Mucosa of rectum (tissue), 2 donors: ENCODE measurements at regions not wholly inside any gene's neighbourhood (a gene's known extent, or its start where the extent isn't known, plus 50 kb on each side); places are given as distances from the start of the nearest gene placed in this dataset.

Experiments used
- H3K27ac ChIP-seq, 2 donors: one replicate each; pipeline ENCODE4 v1.7.0; 2013; ENCODE audit warnings: inconsistent platforms in 2 of 2, low read depth in 2 of 2, low read length in 2 of 2
- H3K27me3 ChIP-seq, 2 donors: one replicate each; pipeline ENCODE4 v1.7.0; 2013; ENCODE audit warnings: low read length in 2 of 2; ENCODE audit not compliant: control insufficient read depth in 2 of 2, insufficient read depth in 2 of 2
- H3K36me3 ChIP-seq, 2 donors: one replicate each; pipeline ENCODE4 v1.7.0; 2013; ENCODE audit warnings: low read length in 2 of 2; ENCODE audit not compliant: control insufficient read depth in 2 of 2, insufficient read depth in 2 of 2
- H3K4me1 ChIP-seq, 2 donors: one replicate each; pipeline ENCODE4 v1.7.0; 2013; ENCODE audit warnings: low read length in 2 of 2, mild to moderate bottlenecking in 1 of 2; ENCODE audit not compliant: control insufficient read depth in 2 of 2, insufficient read depth in 2 of 2
- H3K4me3 ChIP-seq, 2 donors: one replicate each; pipeline ENCODE4 v1.7.0; 2013; ENCODE audit warnings: low read length in 2 of 2
- H3K9ac ChIP-seq, 2 donors: one replicate each; pipeline ENCODE4 v1.7.0; 2013; ENCODE audit warnings: low read length in 2 of 2, low read depth in 1 of 2, mild to moderate bottlenecking in 1 of 2
- H3K9me3 ChIP-seq, 2 donors: one replicate each; pipeline ENCODE4 v1.7.0; 2013; ENCODE audit warnings: low read length in 2 of 2; ENCODE audit not compliant: control insufficient read depth in 2 of 2
- donor health status: healthy.
- donor health status: Normal muscosa, but diverticular disease.

DNA sequence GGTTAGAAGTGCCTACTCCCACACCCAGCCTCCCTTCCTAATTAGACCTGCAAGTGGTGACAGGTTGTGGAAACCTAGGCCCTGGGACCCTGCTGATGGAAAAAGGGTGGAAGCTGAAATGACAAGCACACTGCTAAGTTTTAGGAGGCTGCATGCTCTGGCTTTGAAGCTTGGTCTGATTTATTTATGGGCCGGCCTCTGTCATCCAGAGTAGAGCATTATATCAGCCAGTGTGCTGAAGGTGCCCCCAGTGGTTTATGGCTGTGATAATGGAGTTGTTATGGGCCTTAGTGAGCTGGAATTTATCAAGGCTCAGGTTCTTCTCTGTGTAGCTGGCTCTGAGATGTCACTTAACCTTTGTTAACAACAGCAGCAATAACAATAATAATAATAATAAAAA is 142.6 kb downstream of the UTP18 start:
- H3K9ac ChIP-seq: no peak overlapping the region

DNA sequence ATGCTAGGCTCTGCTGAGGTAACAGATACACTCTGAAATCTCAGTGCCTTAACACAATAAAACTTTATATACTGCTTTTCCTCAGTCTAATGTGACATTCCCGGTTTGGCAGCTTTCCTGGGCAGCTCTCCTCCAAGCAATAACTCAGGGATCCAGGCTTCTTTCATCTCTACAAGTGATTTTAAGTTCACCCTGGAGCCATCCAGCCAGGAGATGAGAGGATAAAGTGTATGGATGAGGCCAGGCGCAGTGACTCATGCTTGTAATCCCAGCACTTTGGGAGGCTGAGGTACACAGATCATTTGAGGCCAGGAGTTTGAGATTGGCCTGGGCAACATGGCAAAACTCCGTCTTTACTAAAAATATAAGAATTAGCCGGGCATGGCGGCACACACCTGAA is 147.2 kb downstream of the UTP18 start:
- Histone ChIP-seq H3K27ac (no peak overlapping the region), H3K9me3 (no peaks in the 10 kb centered on the region), H3K4me1 (no peaks in the 10 kb centered on the region), H3K27me3 (no peaks in the 10 kb centered on the region), H3K4me3 (no peak overlapping the region), H3K36me3 (no peaks in the 10 kb centered on the region), H3K9ac (no peak overlapping the region)

More for the DNA sequence above, 142.6 kb downstream of the UTP18 start:
- Histone ChIP-seq H3K36me3 (no peaks in the 10 kb centered on the region), H3K27me3 (no peaks in the 10 kb centered on the region), H3K9me3 (no peaks in the 10 kb centered on the region), H3K4me1 (no peaks in the 10 kb centered on the region), H3K4me3 (no peak overlapping the region), H3K27ac (no peak overlapping the region)

DNA sequence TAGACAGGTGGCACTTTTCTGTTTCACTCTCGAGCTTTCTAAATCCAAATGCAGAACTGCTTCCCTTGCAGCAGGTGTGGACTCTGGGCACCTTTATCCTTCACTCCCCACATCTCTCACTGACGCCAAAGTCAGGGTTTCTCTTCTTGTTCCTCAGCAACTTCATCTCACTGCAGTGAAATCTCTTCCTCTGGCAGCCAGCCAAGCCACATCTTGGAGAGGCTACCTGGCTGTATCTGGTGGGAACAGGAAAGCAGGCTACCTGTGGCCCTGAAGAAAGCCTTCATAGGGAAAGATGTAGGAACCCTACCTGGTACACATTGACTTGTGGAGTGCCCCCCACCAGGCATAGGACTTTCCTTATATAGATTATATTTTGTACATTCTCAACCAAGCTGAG is 159.1 kb downstream of the UTP18 start:
- Histone ChIP-seq H3K36me3 (no peaks in the 10 kb centered on the region), H3K4me1 (no peaks in the 10 kb centered on the region), H3K27ac (no peak overlapping the region), H3K9me3 (no peaks in the 10 kb centered on the region), H3K4me3 (no peak overlapping the region), H3K9ac (no peak overlapping the region), H3K27me3 (no peaks in the 10 kb centered on the region)

DNA sequence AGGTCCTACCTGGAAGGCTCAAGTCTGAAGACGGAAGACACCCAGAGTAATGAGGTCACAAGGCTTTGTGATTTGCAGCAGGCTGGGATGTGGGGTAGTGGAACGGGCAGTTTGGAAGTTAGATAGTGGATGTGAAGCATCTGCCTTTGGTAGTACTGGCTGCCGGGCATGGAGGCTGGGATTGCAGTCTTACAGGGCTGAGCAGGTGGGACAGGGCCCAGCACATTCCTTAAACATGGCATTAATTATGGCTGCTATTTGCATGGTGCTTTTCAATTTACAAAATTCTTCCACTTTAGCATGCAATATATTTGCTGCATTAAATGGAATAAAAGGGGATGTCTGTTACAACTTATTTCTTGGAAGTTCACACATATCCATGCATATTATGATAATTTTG is 161.2 kb downstream of the UTP18 start:
- no peak overlapping the region for H3K9ac ChIP-seq
- H3K9me3 ChIP-seq: no peaks in the 10 kb centered on the region
- no peak overlapping the region for H3K27ac ChIP-seq

DNA sequence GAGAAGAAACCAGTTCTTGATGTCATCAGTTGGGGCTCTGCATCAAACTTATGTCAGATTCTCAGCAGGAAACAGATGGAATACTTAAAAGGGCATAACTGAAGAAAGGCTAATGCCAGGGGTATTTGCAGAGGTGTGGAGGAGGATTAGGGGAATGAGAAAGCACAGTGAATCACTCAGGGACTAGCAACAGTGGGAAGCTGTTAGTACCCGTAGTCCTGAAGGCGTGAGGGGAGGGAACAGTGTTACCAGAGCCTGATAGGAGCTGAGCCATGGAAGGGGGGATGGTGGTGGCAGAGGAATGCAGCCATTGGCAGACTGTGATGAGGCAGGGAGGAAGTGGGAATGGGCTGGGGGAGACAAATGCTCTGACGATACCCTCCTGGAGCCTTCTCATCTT is 162.3 kb downstream of the UTP18 start:
- no peaks in the 10 kb centered on the region for H3K4me1 ChIP-seq
- H3K27ac ChIP-seq: no peak overlapping the region
- H3K36me3 ChIP-seq: no peaks in the 10 kb centered on the region
- H3K27me3 ChIP-seq: no peaks in the 10 kb centered on the region
- H3K9me3 ChIP-seq: no peaks in the 10 kb centered on the region
- H3K9ac ChIP-seq: no peak overlapping the region
- H3K4me3 ChIP-seq: no peak overlapping the region

More for the DNA sequence above, 161.2 kb downstream of the UTP18 start:
- H3K4me3 ChIP-seq: no peak overlapping the region
- no peaks in the 10 kb centered on the region for H3K27me3 ChIP-seq
- no peaks in the 10 kb centered on the region for H3K36me3 ChIP-seq
- H3K4me1 ChIP-seq: no peaks in the 10 kb centered on the region

DNA sequence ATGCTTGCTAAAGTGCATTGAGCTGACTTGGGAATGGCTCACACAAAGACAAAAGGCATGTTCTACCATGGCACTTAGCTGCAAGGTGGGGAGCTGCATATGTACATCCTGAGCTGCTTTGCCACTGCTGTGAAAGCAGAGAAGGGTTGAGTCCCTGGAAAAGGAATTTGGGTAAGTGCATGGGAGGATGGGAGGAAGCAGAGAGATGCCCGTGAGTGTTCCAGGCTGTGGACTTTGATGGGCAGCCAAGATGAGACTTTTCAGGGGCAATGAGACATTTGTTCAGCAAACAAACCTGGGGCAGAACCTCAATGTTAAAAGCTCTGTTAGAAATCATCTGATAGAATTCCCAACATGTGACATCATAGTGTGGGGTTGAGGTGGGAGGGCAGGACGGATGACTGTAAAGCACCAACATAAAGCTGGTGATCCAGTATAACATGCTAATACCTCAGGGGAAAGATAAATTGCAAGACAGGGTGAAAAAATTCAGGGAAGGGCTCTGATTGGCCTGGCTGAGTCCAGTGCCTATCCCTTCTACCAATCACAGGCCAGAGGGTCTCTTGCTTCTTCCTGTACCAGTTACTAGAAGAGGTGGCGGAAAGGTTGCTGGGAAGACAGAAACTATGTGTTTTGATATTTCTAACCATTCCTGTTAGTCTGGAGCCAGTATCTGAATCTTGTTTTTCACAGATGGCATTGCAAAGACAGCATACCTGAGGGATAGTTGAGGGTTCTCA is 163.2 kb downstream of the UTP18 start:
- H3K27ac ChIP-seq: no peak overlapping the region
- H3K9ac ChIP-seq: no peak overlapping the region
- no peak overlapping the region for H3K4me3 ChIP-seq
- no peaks in the 10 kb centered on the region for H3K4me1 ChIP-seq
- no peaks in the 10 kb centered on the region for H3K9me3 ChIP-seq
- no peaks in the 10 kb centered on the region for H3K27me3 ChIP-seq
- no peaks in the 10 kb centered on the region for H3K36me3 ChIP-seq

DNA sequence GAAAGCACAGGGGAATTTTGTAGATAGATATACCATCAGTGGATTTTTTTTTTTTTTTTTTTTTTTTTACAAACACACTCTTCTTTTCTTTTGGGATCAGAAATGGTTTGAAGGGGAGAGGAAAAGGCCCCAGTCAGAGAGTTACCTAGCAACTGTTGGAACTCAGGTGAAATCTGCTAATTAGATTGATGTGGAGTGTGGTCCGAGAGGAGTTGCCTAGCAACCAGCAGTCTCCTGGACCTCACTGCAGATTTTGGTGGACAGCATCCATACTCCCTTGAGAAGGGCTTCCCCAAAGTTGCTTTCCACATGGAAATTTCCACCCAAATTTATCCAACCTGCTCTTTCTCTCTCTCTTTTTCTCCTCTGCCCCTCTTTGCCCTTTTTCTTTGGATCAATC is 165.4 kb downstream of the UTP18 start:
- no peaks in the 10 kb centered on the region for H3K9me3 ChIP-seq
- H3K9ac ChIP-seq: no peak overlapping the region
- no peaks in the 10 kb centered on the region for H3K27me3 ChIP-seq
- H3K4me1 ChIP-seq: no peaks in the 10 kb centered on the region
- H3K4me3 ChIP-seq: no peak overlapping the region
- no peaks in the 10 kb centered on the region for H3K36me3 ChIP-seq
- H3K27ac ChIP-seq: no peak overlapping the region

DNA sequence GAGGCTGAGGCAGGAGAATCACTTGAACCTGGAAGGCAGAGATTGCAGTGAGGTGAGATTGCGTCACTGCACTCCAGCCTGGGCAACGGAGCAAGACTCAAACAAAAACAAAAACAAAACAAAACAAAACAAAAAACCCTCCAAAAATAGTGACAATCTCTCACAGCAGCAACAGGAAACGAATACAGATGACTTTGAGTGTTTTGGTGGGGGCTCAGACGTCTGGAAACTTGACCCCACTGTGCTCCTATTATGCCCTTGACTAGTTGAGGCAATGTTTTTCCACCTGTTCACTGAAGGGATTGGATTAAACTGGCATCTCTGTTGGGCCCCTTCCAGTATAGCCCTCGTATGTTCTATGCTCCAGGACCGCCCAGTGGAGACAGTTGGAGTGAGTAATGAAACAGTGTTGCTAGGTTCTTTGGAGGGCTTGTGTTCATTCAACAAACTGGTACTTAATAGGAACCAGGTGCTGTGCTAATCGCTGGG is 167.0 kb downstream of the UTP18 start:
- Histone ChIP-seq H3K9ac (no peak overlapping the region), H3K4me3 (no peak overlapping the region), H3K4me1 (no peaks in the 10 kb centered on the region), H3K27ac (no peak overlapping the region), H3K27me3 (no peaks in the 10 kb centered on the region), H3K36me3 (no peaks in the 10 kb centered on the region), H3K9me3 (no peaks in the 10 kb centered on the region)

DNA sequence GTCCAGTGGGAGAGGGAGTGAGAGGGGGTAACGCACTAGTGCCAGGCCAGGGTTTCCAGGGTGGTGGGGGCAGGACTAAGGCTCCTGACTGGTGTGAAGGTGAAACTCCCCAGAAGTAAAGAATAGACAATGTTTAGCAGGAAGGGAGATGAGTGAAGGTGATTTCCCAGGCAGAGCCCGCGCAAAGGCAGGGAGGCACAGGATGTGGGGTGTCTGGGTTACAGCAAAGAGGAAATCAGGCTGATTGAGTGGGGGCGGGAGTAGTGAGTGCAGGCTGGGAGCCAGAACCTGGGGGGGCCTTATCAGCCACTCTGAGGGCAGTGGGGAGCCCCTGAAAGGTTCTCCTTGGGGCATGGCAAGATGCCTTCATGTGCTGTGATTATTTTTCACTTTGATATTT is 167.5 kb downstream of the UTP18 start:
- H3K4me3 ChIP-seq: no peak overlapping the region
- no peaks in the 10 kb centered on the region for H3K36me3 ChIP-seq
- no peak overlapping the region for H3K9ac ChIP-seq
- H3K27me3 ChIP-seq: no peaks in the 10 kb centered on the region
- no peaks in the 10 kb centered on the region for H3K4me1 ChIP-seq
- H3K27ac ChIP-seq: no peak overlapping the region
- no peaks in the 10 kb centered on the region for H3K9me3 ChIP-seq

DNA sequence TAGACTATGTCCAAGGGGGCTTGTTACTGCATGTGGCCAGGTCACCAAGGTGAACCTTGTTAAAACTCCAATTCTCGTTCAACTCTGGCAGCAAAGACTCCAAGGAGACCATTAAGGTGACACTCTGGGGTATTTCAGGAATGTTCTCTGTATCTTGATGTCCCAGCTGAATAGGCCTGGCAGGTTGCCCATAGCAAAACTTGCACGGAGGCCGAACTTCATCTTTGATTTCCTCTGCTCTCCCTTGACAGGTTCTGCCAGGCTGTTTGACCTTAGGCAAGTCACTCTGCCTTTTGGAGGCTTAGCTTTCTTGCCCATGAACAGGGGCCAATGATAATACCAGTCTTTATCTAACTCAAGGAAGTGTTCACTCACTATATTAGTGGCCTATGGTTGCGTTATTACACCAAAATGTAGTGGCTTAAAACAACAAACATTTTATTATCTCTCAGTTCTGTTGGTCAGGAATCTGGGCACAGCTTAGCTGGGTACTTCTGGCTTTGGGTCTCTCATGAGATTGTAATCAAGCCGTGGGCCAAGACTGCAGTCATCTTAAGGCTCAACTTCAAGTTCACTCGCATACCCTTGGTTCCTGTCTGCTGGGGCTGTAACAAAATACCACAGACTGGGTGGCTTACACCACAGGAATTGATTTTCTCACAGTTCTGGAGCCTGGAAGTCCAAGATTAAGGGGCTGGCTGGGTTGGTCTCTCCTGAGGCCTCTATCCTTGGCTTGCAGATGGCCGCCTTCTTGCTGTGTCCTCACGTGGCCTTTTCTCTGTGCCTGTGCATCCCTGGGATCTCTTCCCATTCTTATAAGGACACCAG is 168.5 kb downstream of the UTP18 start:
- H3K27ac ChIP-seq: no peak overlapping the region
- no peaks in the 10 kb centered on the region for H3K36me3 ChIP-seq
- no peaks in the 10 kb centered on the region for H3K27me3 ChIP-seq
- H3K4me3 ChIP-seq: no peak overlapping the region
- no peaks in the 10 kb centered on the region for H3K4me1 ChIP-seq
- no peak overlapping the region for H3K9ac ChIP-seq
- no peaks in the 10 kb centered on the region for H3K9me3 ChIP-seq
